IPS DF 6.9 (cell line): ENCODE measurements at regions not wholly inside any gene's neighbourhood (a gene's known extent, or its start where the extent isn't known, plus 50 kb on each side); places are given as distances from the start of the nearest gene placed in this dataset.
"Not testable (repeated sequence)": the region's sequence is repeated elsewhere in the genome, so short reads cannot be mapped to it uniquely, and the experiment has no call there.

Source experiments
- DNase-seq: peaks from one replicate; pipeline ENCODE4 v3.0.0-alpha.2; 2013; ENCODE audit warnings: low read depth, low spot score
- H3K27ac ChIP-seq: one replicate; pipeline ENCODE4 v1.5.1; 2013; ENCODE audit warnings: low read length, control low read depth
- H3K27me3 ChIP-seq: 2 replicates; pipeline ENCODE4 v1.6.1; 2013; ENCODE audit warnings: mild to moderate bottlenecking, low read length; ENCODE audit not compliant: control insufficient read depth, insufficient read depth
- H3K36me3 ChIP-seq: 2 replicates; pipeline ENCODE4 v1.6.1; 2013; ENCODE audit warnings: low read length; ENCODE audit not compliant: control insufficient read depth, insufficient read depth
- H3K4me1 ChIP-seq: 2 replicates; pipeline ENCODE4 v1.6.1; 2013; ENCODE audit warnings: low read length; ENCODE audit not compliant: control insufficient read depth, insufficient read depth
- H3K4me3 ChIP-seq: 2 replicates; pipeline ENCODE4 v1.5.1; 2013; ENCODE audit warnings: mild to moderate bottlenecking, low read length
- H3K9me3 ChIP-seq: 2 replicates; pipeline ENCODE4 v1.6.1; 2013; ENCODE audit warnings: low read length, inconsistent platforms; ENCODE audit not compliant: control insufficient read depth, insufficient read depth
- WGBS: extraction: QIAGEN DNeasy Blood & Tissue Kit; methylation state at CpG from one replicate; pipeline ENCODE4 v1.1.7; 2013; ENCODE audit warnings: mixed read lengths, missing lambda C conversion rate; ENCODE audit not compliant: insufficient read length, insufficient coverage; 5-methylcytosine and 5-hydroxymethylcytosine counted together

GRCh38 chr11:44387415-44387814 lies 77.5 kb upstream of the ALX4 start:
- no peak for DNase-seq
- Histone ChIP-seq H3K4me3 (no peak overlapping the region), H3K36me3 (no peaks in the 10 kb centered on the region), H3K27me3 (no peaks in the 10 kb centered on the region), H3K9me3 (no peaks in the 10 kb centered on the region), H3K27ac (no peak overlapping the region), H3K4me1 (no peaks in the 10 kb centered on the region)
- WGBS: no CpG with 5 or more reads among the region's 4 CpGs

- H3K27me3 ChIP-seq: no peaks in the 10 kb centered on the region
- whole genome bisulfite sequencing: no CpG with 5 or more reads among the region's 3 CpGs
- H3K4me3 ChIP-seq: no peak overlapping the region
- no peak overlapping the region for H3K27ac ChIP-seq
- DNase-seq: no peak
- no peaks in the 10 kb centered on the region for H3K4me1 ChIP-seq
- no peaks in the 10 kb centered on the region for H3K36me3 ChIP-seq
- H3K9me3 ChIP-seq: no peaks in the 10 kb centered on the region
Measured at GRCh38 chr11:44387825-44388224, 77.9 kb upstream of the ALX4 start.

- Histone ChIP-seq H3K27ac (no peak overlapping the region), H3K4me1 (no peaks in the 10 kb centered on the region), H3K4me3 (no peak overlapping the region), H3K9me3 (no peaks in the 10 kb centered on the region), H3K36me3 (no peaks in the 10 kb centered on the region), H3K27me3 (no peaks in the 10 kb centered on the region)
- DNase-seq: no peak
- WGBS: no CpG with 5 or more reads among the region's 10 CpGs
Measured at GRCh38 chr11:44388828-44389657, 79.1 kb upstream of the ALX4 start.

- DNase-seq: no peak
- Histone ChIP-seq H3K27me3 (no peaks in the 10 kb centered on the region), H3K27ac (no peak overlapping the region), H3K9me3 (no peaks in the 10 kb centered on the region), H3K36me3 (no peaks in the 10 kb centered on the region), H3K4me3 (no peak overlapping the region), H3K4me1 (no peaks in the 10 kb centered on the region)
- no CpG with 5 or more reads among the region's 3 CpGs for WGBS
Measured at GRCh38 chr11:44389963-44390605, 80.1 kb upstream of the ALX4 start.

GRCh38 chr11:44391004-44391403 lies 81.1 kb upstream of the ALX4 start:
- H3K27ac ChIP-seq, H3K4me1 ChIP-seq, H3K9me3 ChIP-seq, DNase-seq, H3K4me3 ChIP-seq, H3K27me3 ChIP-seq, H3K36me3 ChIP-seq: not testable (repeated sequence)
- no CpG with 5 or more reads among the region's 3 CpGs for WGBS

GRCh38 chr11:44396746-44397145 lies 86.8 kb upstream of the ALX4 start:
- not testable (repeated sequence) for H3K4me3 ChIP-seq, H3K9me3 ChIP-seq, H3K27ac ChIP-seq, H3K27me3 ChIP-seq, DNase-seq, H3K4me1 ChIP-seq, H3K36me3 ChIP-seq
- WGBS: no CpG with 5 or more reads among the region's 10 CpGs

GRCh38 chr11:44397586-44398178 lies 87.7 kb upstream of the ALX4 start:
- Histone ChIP-seq H3K4me3 (no peak overlapping the region), H3K27me3 (no peaks in the 10 kb centered on the region), H3K36me3 (no peaks in the 10 kb centered on the region), H3K27ac (no peak overlapping the region), H3K9me3 (no peaks in the 10 kb centered on the region), H3K4me1 (no peaks in the 10 kb centered on the region)
- no CpG with 5 or more reads among the region's 7 CpGs for WGBS
- DNase-seq: no peak

GRCh38 chr11:44398266-44399030 lies 88.5 kb upstream of the ALX4 start:
- H3K36me3 ChIP-seq: no peaks in the 10 kb centered on the region
- no peaks in the 10 kb centered on the region for H3K27me3 ChIP-seq
- no peaks in the 10 kb centered on the region for H3K9me3 ChIP-seq
- H3K4me1 ChIP-seq: no peaks in the 10 kb centered on the region
- no peak overlapping the region for H3K4me3 ChIP-seq
- no peak overlapping the region for H3K27ac ChIP-seq
- WGBS: no CpG with 5 or more reads among the region's 15 CpGs
- no peak for DNase-seq

GRCh38 chr11:44399968-44400367 lies 90.0 kb upstream of the ALX4 start:
- no peak overlapping the region for H3K27ac ChIP-seq
- H3K4me1 ChIP-seq: no peaks in the 10 kb centered on the region
- DNase-seq: no peak
- H3K27me3 ChIP-seq: no peaks in the 10 kb centered on the region
- H3K9me3 ChIP-seq: no peaks in the 10 kb centered on the region
- no CpG with 5 or more reads among the region's 2 CpGs for WGBS
- no peaks in the 10 kb centered on the region for H3K36me3 ChIP-seq
- no peak overlapping the region for H3K4me3 ChIP-seq

- WGBS: no CpG with 5 or more reads among the region's 5 CpGs
- no peak for DNase-seq
Measured at GRCh38 chr11:44400431-44400830, 90.5 kb upstream of the ALX4 start.

More at GRCh38 chr11:44400431-44400830, 90.5 kb upstream of the ALX4 start:
- no peaks in the 10 kb centered on the region for H3K9me3 ChIP-seq
- H3K36me3 ChIP-seq: no peaks in the 10 kb centered on the region
- no peaks in the 10 kb centered on the region for H3K27me3 ChIP-seq
- H3K27ac ChIP-seq: no peak overlapping the region
- no peak overlapping the region for H3K4me3 ChIP-seq
- no peaks in the 10 kb centered on the region for H3K4me1 ChIP-seq
